Endothelial cell of umbilical vein (primary cell): ENCODE measurements at regions not wholly inside any gene's neighbourhood (a gene's known extent, or its start where the extent isn't known, plus 50 kb on each side); places are given as distances from the start of the nearest gene placed in this dataset.

Source experiments
- EZH2 ChIP-seq: IDR thresholded peaks from 2 replicates; pipeline ENCODE4 v1.6.1; 2012; ENCODE audit warnings: borderline replicate concordance, low read depth, mild to moderate bottlenecking, moderate library complexity, low read length, inconsistent platforms; ENCODE audit not compliant: severe bottlenecking
- GATA2 ChIP-seq: IDR thresholded peaks from 2 replicates; pipeline ENCODE4 v1.7.0; 2011; ENCODE audit warnings: low read depth, mild to moderate bottlenecking, moderate library complexity, mixed read lengths, low read length; ENCODE audit not compliant: insufficient read length, insufficient read depth
- POLR2A ChIP-seq: IDR thresholded peaks from 2 replicates; pipeline ENCODE4 v1.6.1; 2012; ENCODE audit warnings: low read depth, mild to moderate bottlenecking, control low read depth, low read length
- POLR2AphosphoS5 ChIP-seq: IDR thresholded peaks from 2 replicates; pipeline ENCODE4 v1.6.1; 2012; ENCODE audit warnings: low read depth, mild to moderate bottlenecking, control low read depth, low read length, moderate library complexity; ENCODE audit not compliant: insufficient read depth
- TF ChIP-seq, protein P1 (sequence below), 2 donors: IDR thresholded peaks; 1 replicate in 1 of 2; 2 replicates in 1 of 2; pipeline ENCODE4 v1.5.1; 2011; ENCODE audit warnings: low read length in 2 of 2, mild to moderate bottlenecking in 2 of 2, moderate library complexity in 2 of 2, control low read depth in 1 of 2, inconsistent platforms in 1 of 2, low read depth in 1 of 2; ENCODE audit not compliant: insufficient read depth in 1 of 2; ENCODE audit errors: extremely low read depth in 1 of 2
- TF ChIP-seq, protein P2 (sequence below): IDR thresholded peaks from 2 replicates; pipeline ENCODE4 v1.6.1; 2011; ENCODE audit not compliant: insufficient read depth, insufficient read length

DNA sequence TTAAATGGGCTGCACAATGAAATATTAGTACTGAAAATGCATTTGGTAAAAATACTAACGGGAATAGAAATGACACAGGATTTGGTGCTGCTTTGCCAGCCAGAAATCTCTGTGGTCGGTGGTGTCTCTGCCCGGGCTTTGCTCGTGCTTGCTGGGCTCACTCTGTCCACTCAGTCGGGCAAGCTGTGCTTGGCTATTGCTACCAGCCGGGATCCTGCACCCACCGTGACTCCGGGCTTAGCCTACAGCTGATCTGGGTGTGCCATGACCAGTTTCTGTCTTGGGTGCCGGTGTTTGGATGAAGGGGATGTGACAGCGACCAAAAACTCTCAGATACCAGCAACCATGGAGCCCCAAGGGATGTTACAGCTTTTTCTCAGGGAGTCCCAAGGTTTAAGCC lies 487.7 kb downstream of the TECRL start:
- TF ChIP-seq, protein P1, sequence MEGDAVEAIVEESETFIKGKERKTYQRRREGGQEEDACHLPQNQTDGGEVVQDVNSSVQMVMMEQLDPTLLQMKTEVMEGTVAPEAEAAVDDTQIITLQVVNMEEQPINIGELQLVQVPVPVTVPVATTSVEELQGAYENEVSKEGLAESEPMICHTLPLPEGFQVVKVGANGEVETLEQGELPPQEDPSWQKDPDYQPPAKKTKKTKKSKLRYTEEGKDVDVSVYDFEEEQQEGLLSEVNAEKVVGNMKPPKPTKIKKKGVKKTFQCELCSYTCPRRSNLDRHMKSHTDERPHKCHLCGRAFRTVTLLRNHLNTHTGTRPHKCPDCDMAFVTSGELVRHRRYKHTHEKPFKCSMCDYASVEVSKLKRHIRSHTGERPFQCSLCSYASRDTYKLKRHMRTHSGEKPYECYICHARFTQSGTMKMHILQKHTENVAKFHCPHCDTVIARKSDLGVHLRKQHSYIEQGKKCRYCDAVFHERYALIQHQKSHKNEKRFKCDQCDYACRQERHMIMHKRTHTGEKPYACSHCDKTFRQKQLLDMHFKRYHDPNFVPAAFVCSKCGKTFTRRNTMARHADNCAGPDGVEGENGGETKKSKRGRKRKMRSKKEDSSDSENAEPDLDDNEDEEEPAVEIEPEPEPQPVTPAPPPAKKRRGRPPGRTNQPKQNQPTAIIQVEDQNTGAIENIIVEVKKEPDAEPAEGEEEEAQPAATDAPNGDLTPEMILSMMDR (IDR thresholded peaks at IDR 0.05; ENCODE audit: extremely low read depth in 1 of 2, insufficient read depth in 1 of 2, low read depth in 1 of 2, low read length in 2 of 2), result no peak
- no peak for TF ChIP-seq POLR2A
- no peak for TF ChIP-seq POLR2AphosphoS5
- no peak for TF ChIP-seq EZH2
- no peak for TF ChIP-seq GATA2
- TF ChIP-seq, protein P2, sequence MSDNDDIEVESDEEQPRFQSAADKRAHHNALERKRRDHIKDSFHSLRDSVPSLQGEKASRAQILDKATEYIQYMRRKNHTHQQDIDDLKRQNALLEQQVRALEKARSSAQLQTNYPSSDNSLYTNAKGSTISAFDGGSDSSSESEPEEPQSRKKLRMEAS, result no peak
